Liver (tissue), 8 donors: ENCODE measurements at regions not wholly inside any gene's neighbourhood (a gene's known extent, or its start where the extent isn't known, plus 50 kb on each side); places are given as distances from the start of the nearest gene placed in this dataset.
"Not testable (repeated sequence)": the region's sequence is repeated elsewhere in the genome, so short reads cannot be mapped to it uniquely, and the experiment has no call there.

Experiments
- DNase-seq: peaks from one replicate; pipeline ENCODE4 v3.0.0-alpha.2; 2017; ENCODE audit warnings: low spot score
- H3K27ac ChIP-seq, 2 donors: one replicate each; pipeline ENCODE4 v1.7.0; 2013; ENCODE audit warnings: inconsistent platforms in 2 of 2, low read length in 2 of 2, control low read depth in 1 of 2, low read depth in 1 of 2, mild to moderate bottlenecking in 1 of 2
- H3K27me3 ChIP-seq, 4 donors: one replicate each; pipeline versions ENCODE4 v1.6.1 to v1.7.0; 2013; ENCODE audit warnings: low read length in 3 of 4, inconsistent platforms in 1 of 4, mild to moderate bottlenecking in 1 of 4, moderate library complexity in 1 of 4; ENCODE audit not compliant: control insufficient read depth in 4 of 4, insufficient read depth in 4 of 4
- H3K36me3 ChIP-seq, 4 donors: one replicate each; pipeline versions ENCODE4 v1.6.1 to v1.7.0; 2013; ENCODE audit warnings: low read length in 3 of 4, mild to moderate bottlenecking in 3 of 4, low read depth in 1 of 4, moderate library complexity in 1 of 4; ENCODE audit not compliant: control insufficient read depth in 4 of 4, insufficient read depth in 3 of 4
- H3K4me1 ChIP-seq, 4 donors: one replicate each; pipeline versions ENCODE4 v1.6.1 to v1.7.0; 2013; ENCODE audit warnings: low read length in 3 of 4, mild to moderate bottlenecking in 3 of 4, moderate library complexity in 1 of 4; ENCODE audit not compliant: control insufficient read depth in 4 of 4, insufficient read depth in 4 of 4
- H3K4me3 ChIP-seq, 3 donors: one replicate each; pipeline versions ENCODE4 v1.6.1 to v1.7.0; 2013; ENCODE audit warnings: low read length in 3 of 3, control low read depth in 1 of 3, low read depth in 1 of 3, mild to moderate bottlenecking in 1 of 3
- H3K9ac ChIP-seq, 2 donors: one replicate each; pipeline ENCODE4 v1.7.0; 2013; ENCODE audit warnings: low read length in 2 of 2, mild to moderate bottlenecking in 2 of 2, moderate library complexity in 2 of 2, control low read depth in 1 of 2, low read depth in 1 of 2
- H3K9me3 ChIP-seq, 4 donors: one replicate each; pipeline versions ENCODE4 v1.6.1 to v1.7.0; 2013; ENCODE audit warnings: low read length in 3 of 4; ENCODE audit not compliant: control insufficient read depth in 4 of 4
- EGR1 ChIP-seq, 2 donors: IDR thresholded peaks; 2 replicates each; pipeline ENCODE4 v1.6.1; 2016 to 2018; ENCODE audit warnings: antibody characterized with exemption in 2 of 2, low read depth in 2 of 2
- FOXA1 ChIP-seq: IDR thresholded peaks from 2 replicates; pipeline ENCODE4 v1.6.1; 2016; ENCODE audit warnings: antibody characterized with exemption
- FOXA2 ChIP-seq: IDR thresholded peaks from 2 replicates; pipeline ENCODE4 v1.6.1; 2016; ENCODE audit warnings: antibody characterized with exemption
- GABPA ChIP-seq, 2 donors: IDR thresholded peaks in 1 of 2; conservative IDR thresholded peaks in 1 of 2; 2 replicates each; pipeline ENCODE4 v1.6.1; 2016; ENCODE audit warnings: antibody characterized with exemption in 2 of 2, mild to moderate bottlenecking in 1 of 2, moderate library complexity in 1 of 2
- HNF4A ChIP-seq, 2 donors: conservative IDR thresholded peaks; 2 replicates each; pipeline ENCODE4 v1.6.1; 2016; ENCODE audit warnings: antibody characterized with exemption in 2 of 2, mild to moderate bottlenecking in 2 of 2
- HNF4G ChIP-seq: IDR thresholded peaks from 2 replicates; pipeline ENCODE4 v1.6.1; 2016; ENCODE audit warnings: antibody characterized with exemption
- JUND ChIP-seq, 2 donors: IDR thresholded peaks; 2 replicates each; pipeline ENCODE4 v1.6.1; 2016; ENCODE audit warnings: antibody characterized with exemption in 2 of 2
- NR2F2 ChIP-seq: IDR thresholded peaks from 2 replicates; pipeline ENCODE4 v1.6.1; 2016; ENCODE audit warnings: antibody characterized with exemption
- RAD21 ChIP-seq, 2 donors: IDR thresholded peaks; 2 replicates each; pipeline ENCODE4 v1.6.1; 2016; ENCODE audit warnings: antibody characterized with exemption in 2 of 2, mild to moderate bottlenecking in 2 of 2
- RXRA ChIP-seq, 2 donors: IDR thresholded peaks; 2 replicates each; pipeline ENCODE4 v1.6.1; 2017 to 2018; ENCODE audit warnings: antibody characterized with exemption in 2 of 2, mild to moderate bottlenecking in 1 of 2
- SP1 ChIP-seq: IDR thresholded peaks from 2 replicates; pipeline ENCODE4 v1.6.1; 2018; ENCODE audit warnings: antibody characterized with exemption, mild to moderate bottlenecking
- TAF1 ChIP-seq: conservative IDR thresholded peaks from 2 replicates; pipeline ENCODE4 v1.6.1; 2016; ENCODE audit warnings: antibody characterized with exemption, mild to moderate bottlenecking
- YY1 ChIP-seq: IDR thresholded peaks from 2 replicates; pipeline ENCODE4 v1.6.1; 2016; ENCODE audit warnings: antibody characterized with exemption, mild to moderate bottlenecking
- WGBS: extraction: QIAGEN DNeasy Blood & Tissue Kit; methylation state at CpG from one replicate; pipeline ENCODE4 v1.1.7; 2013; 5-methylcytosine and 5-hydroxymethylcytosine counted together
- TF ChIP-seq, protein P1 (sequence below): IDR thresholded peaks from 2 replicates; pipeline ENCODE4 v1.6.1; 2016; ENCODE audit warnings: antibody characterized with exemption, mild to moderate bottlenecking
- TF ChIP-seq, protein P2 (sequence below): IDR thresholded peaks from 2 replicates; pipeline ENCODE4 v1.6.1; 2016; ENCODE audit warnings: antibody characterized with exemption
- TF ChIP-seq, protein P3 (sequence below): IDR thresholded peaks from 2 replicates; pipeline ENCODE4 v1.6.1; 2016; ENCODE audit warnings: antibody characterized with exemption
- TF ChIP-seq, protein P4 (sequence below): IDR thresholded peaks from 2 replicates; pipeline ENCODE4 v1.6.1; 2016; ENCODE audit warnings: antibody characterized with exemption
- TF ChIP-seq, protein P5 (sequence below): fragments of 150-350 bp; IDR thresholded peaks from 2 replicates; pipeline ENCODE4 v1.5.1; 2017; ENCODE audit warnings: improper control_type of control experiment, low read depth, low read length; ENCODE audit not compliant: missing input control
- donor health status: healthy.
- donor health status: healthy.
- donor health status: healthy.
- donor health status: healthy.
- donor health status: healthy.

DNA sequence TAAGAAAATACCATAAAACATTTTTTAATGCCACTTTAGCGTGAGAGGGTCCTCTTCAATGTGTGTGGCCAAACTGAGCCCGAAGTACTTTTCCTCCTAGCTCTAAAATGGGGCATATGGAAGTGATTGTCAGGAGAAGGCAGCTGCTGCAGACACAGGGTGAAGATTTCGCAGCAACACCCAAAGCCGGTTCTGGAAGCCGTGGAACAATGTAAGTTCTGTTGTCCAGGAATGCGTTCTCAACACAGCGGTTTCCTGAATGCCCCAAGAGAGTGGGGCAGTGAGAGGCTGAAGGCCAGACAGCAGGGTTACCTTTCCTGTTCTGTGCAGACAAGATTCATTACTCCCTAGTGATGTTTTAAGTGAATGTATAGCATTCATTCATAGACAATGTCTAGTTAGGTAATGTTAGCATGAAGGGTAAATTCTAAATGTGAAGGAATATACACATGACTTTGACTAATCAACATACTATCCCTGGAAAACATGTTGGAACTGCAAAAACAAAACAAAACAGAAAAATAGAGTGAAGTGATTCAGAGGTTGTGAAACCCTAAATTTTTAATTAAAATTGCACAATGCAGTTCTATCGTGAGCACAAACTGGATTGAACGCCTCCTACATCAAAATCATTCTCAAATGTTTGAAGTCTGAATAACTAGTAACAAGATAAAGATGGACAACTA lies 197.0 kb upstream of the SEMA6A start:
- no peaks in the 10 kb centered on the region for H3K36me3 ChIP-seq
- no peak for DNase-seq
- H3K9ac ChIP-seq, result no peak overlapping the region
- TF ChIP-seq YY1 (no peak), RXRA (IDR thresholded peaks at IDR 0.05) (no peak), TAF1 (no peak), FOXA1 (no peak), RAD21 (IDR thresholded peaks at IDR 0.05) (no peak), SP1 (no peak), NR2F2 (no peak), JUND (IDR thresholded peaks at IDR 0.05) (no peak), HNF4G (no peak), HNF4A (conservative IDR thresholded peaks at IDR 0.05) (no peak), GABPA (IDR thresholded peaks at IDR 0.05 in 1 of 2, conservative IDR thresholded peaks at IDR 0.05 in 1 of 2) (no peak), EGR1 (IDR thresholded peaks at IDR 0.05; ENCODE audit: low read depth in 2 of 2) (no peak), FOXA2 (no peak)
- TF ChIP-seq, protein P1, sequence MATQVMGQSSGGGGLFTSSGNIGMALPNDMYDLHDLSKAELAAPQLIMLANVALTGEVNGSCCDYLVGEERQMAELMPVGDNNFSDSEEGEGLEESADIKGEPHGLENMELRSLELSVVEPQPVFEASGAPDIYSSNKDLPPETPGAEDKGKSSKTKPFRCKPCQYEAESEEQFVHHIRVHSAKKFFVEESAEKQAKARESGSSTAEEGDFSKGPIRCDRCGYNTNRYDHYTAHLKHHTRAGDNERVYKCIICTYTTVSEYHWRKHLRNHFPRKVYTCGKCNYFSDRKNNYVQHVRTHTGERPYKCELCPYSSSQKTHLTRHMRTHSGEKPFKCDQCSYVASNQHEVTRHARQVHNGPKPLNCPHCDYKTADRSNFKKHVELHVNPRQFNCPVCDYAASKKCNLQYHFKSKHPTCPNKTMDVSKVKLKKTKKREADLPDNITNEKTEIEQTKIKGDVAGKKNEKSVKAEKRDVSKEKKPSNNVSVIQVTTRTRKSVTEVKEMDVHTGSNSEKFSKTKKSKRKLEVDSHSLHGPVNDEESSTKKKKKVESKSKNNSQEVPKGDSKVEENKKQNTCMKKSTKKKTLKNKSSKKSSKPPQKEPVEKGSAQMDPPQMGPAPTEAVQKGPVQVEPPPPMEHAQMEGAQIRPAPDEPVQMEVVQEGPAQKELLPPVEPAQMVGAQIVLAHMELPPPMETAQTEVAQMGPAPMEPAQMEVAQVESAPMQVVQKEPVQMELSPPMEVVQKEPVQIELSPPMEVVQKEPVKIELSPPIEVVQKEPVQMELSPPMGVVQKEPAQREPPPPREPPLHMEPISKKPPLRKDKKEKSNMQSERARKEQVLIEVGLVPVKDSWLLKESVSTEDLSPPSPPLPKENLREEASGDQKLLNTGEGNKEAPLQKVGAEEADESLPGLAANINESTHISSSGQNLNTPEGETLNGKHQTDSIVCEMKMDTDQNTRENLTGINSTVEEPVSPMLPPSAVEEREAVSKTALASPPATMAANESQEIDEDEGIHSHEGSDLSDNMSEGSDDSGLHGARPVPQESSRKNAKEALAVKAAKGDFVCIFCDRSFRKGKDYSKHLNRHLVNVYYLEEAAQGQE, result no peak
- TF ChIP-seq, protein P2, sequence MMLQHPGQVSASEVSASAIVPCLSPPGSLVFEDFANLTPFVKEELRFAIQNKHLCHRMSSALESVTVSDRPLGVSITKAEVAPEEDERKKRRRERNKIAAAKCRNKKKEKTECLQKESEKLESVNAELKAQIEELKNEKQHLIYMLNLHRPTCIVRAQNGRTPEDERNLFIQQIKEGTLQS, result no peak
- TF ChIP-seq, protein P3, sequence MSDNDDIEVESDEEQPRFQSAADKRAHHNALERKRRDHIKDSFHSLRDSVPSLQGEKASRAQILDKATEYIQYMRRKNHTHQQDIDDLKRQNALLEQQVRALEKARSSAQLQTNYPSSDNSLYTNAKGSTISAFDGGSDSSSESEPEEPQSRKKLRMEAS, result no peak
- TF ChIP-seq, protein P4, sequence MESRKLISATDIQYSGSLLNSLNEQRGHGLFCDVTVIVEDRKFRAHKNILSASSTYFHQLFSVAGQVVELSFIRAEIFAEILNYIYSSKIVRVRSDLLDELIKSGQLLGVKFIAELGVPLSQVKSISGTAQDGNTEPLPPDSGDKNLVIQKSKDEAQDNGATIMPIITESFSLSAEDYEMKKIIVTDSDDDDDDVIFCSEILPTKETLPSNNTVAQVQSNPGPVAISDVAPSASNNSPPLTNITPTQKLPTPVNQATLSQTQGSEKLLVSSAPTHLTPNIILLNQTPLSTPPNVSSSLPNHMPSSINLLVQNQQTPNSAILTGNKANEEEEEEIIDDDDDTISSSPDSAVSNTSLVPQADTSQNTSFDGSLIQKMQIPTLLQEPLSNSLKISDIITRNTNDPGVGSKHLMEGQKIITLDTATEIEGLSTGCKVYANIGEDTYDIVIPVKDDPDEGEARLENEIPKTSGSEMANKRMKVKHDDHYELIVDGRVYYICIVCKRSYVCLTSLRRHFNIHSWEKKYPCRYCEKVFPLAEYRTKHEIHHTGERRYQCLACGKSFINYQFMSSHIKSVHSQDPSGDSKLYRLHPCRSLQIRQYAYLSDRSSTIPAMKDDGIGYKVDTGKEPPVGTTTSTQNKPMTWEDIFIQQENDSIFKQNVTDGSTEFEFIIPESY, result no peak
- TF ChIP-seq, protein P5, sequence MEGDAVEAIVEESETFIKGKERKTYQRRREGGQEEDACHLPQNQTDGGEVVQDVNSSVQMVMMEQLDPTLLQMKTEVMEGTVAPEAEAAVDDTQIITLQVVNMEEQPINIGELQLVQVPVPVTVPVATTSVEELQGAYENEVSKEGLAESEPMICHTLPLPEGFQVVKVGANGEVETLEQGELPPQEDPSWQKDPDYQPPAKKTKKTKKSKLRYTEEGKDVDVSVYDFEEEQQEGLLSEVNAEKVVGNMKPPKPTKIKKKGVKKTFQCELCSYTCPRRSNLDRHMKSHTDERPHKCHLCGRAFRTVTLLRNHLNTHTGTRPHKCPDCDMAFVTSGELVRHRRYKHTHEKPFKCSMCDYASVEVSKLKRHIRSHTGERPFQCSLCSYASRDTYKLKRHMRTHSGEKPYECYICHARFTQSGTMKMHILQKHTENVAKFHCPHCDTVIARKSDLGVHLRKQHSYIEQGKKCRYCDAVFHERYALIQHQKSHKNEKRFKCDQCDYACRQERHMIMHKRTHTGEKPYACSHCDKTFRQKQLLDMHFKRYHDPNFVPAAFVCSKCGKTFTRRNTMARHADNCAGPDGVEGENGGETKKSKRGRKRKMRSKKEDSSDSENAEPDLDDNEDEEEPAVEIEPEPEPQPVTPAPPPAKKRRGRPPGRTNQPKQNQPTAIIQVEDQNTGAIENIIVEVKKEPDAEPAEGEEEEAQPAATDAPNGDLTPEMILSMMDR, result no peak
- no peak overlapping the region for H3K27ac ChIP-seq
- WGBS, result 72% methylated on average over 9 of the region's 9 CpGs
- peaks cover 0 to 2% (median 0%) of the 10 kb centered on the region in 4 donors for H3K27me3 ChIP-seq
- H3K9me3 ChIP-seq, result no peaks in the 10 kb centered on the region
- no peaks in the 10 kb centered on the region for H3K4me1 ChIP-seq
- H3K4me3 ChIP-seq, result no peak overlapping the region

DNA sequence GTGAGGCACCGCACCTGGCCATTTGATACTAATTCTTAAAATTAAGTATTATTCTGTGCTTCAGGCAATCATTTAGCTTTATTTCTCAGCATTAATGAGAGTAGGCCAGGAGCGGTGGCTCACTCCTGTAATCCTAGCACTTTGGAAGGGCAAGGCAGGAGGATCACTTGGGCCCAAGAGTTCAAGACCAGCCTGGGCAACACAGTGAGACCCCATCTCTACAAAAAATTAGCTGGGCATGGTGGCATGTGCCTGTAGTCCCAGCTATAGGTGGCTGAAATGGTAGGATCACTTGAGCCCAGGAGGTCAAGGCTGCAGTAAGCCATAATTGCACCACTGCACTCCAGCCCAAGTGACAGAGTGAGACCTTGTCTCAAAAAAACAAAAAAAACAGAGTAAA lies 195.3 kb upstream of the SEMA6A start:
- WGBS, result 96% methylated on average over 2 of the region's 2 CpGs
- H3K9me3 ChIP-seq, result not testable (repeated sequence)

More for the DNA sequence above, 195.3 kb upstream of the SEMA6A start:
- not testable (repeated sequence) for H3K27me3 ChIP-seq, H3K36me3 ChIP-seq, H3K27ac ChIP-seq, H3K4me1 ChIP-seq, DNase-seq, H3K9ac ChIP-seq, H3K4me3 ChIP-seq
